ENCODE measurements at regions not wholly inside any gene's neighbourhood (a gene's known extent, or its start where the extent isn't known, plus 50 kb on each side); places are given as distances from the start of the nearest gene placed in this dataset.
A peak's percentile ranks its signal among the peaks of the same experiment; 100 is the strongest.
"Not testable (repeated sequence)": the region's sequence is repeated elsewhere in the genome, so short reads cannot be mapped to it uniquely, and the experiment has no call there.

- Mint-ChIP-seq H3K27ac (ENCODE audit: unreplicated experiment) (peak overlapping the region; percentile 42), H3K9me3 (ENCODE audit: unreplicated experiment) (peaks cover 5% of the 10 kb centered on the region), H3K4me3 (ENCODE audit: unreplicated experiment) (no peak overlapping the region), H3K27me3 (ENCODE audit: low read depth, unreplicated experiment) (no peaks in the 10 kb centered on the region), H3K4me1 (ENCODE audit: low read depth, unreplicated experiment) (peaks cover 28% of the 10 kb centered on the region), H3K36me3 (ENCODE audit: low read depth, unreplicated experiment) (peaks cover 4% of the 10 kb centered on the region)
- Histone ChIP-seq H3K4me2 (ENCODE audit: low read length) (no peak overlapping the region), H3K27ac (ENCODE audit: low read depth, low read length) (no peak overlapping the region), H3K27me3 (ENCODE audit: insufficient read depth, low read length) (no peaks in the 10 kb centered on the region), H3K9me3 (ENCODE audit: insufficient read depth, low read depth, low read length) (no peaks in the 10 kb centered on the region), H4K20me1 (ENCODE audit: insufficient read depth, low read length) (no peaks in the 10 kb centered on the region), H3K4me1 (ENCODE audit: insufficient read depth, low read length) (peaks cover 23% of the 10 kb centered on the region), H3K36me3 (ENCODE audit: insufficient read depth, low read length) (no peaks in the 10 kb centered on the region), H3K79me2 (ENCODE audit: insufficient read depth, low read length) (no peaks in the 10 kb centered on the region), H3K4me3 (ENCODE audit: insufficient read depth, low read depth, low read length) (no peak overlapping the region), H3K9ac (ENCODE audit: low read length) (no peak overlapping the region), H2AFZ (ENCODE audit: low read depth, low read length) (no peak overlapping the region)
- FAIRE-seq (peak; percentile 17), DNase-seq (ENCODE audit: low read depth) (peak; percentile 21)
- TF ChIP-seq EZH2 (IDR thresholded peaks at IDR 0.05; ENCODE audit: insufficient read depth, low read length) (no peak), CTCF (IDR thresholded peaks at IDR 0.05; ENCODE audit: insufficient read depth, low read depth, low read length) (no peak)
These were observed 74.2 kb downstream of the SNTN start for GRCh38 chr3:63726656-63727055.

- no peak for FAIRE-seq
- H3K79me2 ChIP-seq (ENCODE audit: insufficient read depth, low read length) = no peaks in the 10 kb centered on the region
- Mint-ChIP-seq H3K9me3 (ENCODE audit: unreplicated experiment) (no peaks in the 10 kb centered on the region), H3K27ac (ENCODE audit: unreplicated experiment) (no peak overlapping the region), H3K4me3 (ENCODE audit: unreplicated experiment) (no peak overlapping the region), H3K4me1 (ENCODE audit: low read depth, unreplicated experiment) (peaks cover 28% of the 10 kb centered on the region), H3K27me3 (ENCODE audit: low read depth, unreplicated experiment) (no peaks in the 10 kb centered on the region), H3K36me3 (ENCODE audit: low read depth, unreplicated experiment) (peaks cover 3% of the 10 kb centered on the region)
- no peak overlapping the region for H3K9ac ChIP-seq (ENCODE audit: low read length)
- TF ChIP-seq CTCF (IDR thresholded peaks at IDR 0.05; ENCODE audit: insufficient read depth, low read depth, low read length) (no peak), EZH2 (IDR thresholded peaks at IDR 0.05; ENCODE audit: insufficient read depth, low read length) (no peak)
- H3K4me1 ChIP-seq (ENCODE audit: insufficient read depth, low read length) = peaks cover 23% of the 10 kb centered on the region
- H3K9me3 ChIP-seq (ENCODE audit: insufficient read depth, low read depth, low read length) = no peaks in the 10 kb centered on the region
- H3K27ac ChIP-seq (ENCODE audit: low read depth, low read length) = no peak overlapping the region
- no peaks in the 10 kb centered on the region for H4K20me1 ChIP-seq (ENCODE audit: insufficient read depth, low read length)
- no peak overlapping the region for H3K4me3 ChIP-seq (ENCODE audit: insufficient read depth, low read depth, low read length)
- no peaks in the 10 kb centered on the region for H3K36me3 ChIP-seq (ENCODE audit: insufficient read depth, low read length)
- no peak overlapping the region for H2AFZ ChIP-seq (ENCODE audit: low read depth, low read length)
- H3K27me3 ChIP-seq (ENCODE audit: insufficient read depth, low read length) = no peaks in the 10 kb centered on the region
- DNase-seq (ENCODE audit: low read depth) = peak; percentile 24
- H3K4me2 ChIP-seq (ENCODE audit: low read length) = no peak overlapping the region
These were observed 74.8 kb downstream of the SNTN start for GRCh38 chr3:63727233-63727632.

- no peaks in the 10 kb centered on the region for H3K27me3 Mint-ChIP-seq (ENCODE audit: low read depth, unreplicated experiment)
- Histone ChIP-seq H3K4me1 (ENCODE audit: insufficient read depth, low read length) (peaks cover under 1% of the 10 kb centered on the region), H2AFZ (ENCODE audit: low read depth, low read length) (no peak overlapping the region), H3K4me3 (ENCODE audit: insufficient read depth, low read depth, low read length) (no peak overlapping the region), H3K79me2 (ENCODE audit: insufficient read depth, low read length) (no peaks in the 10 kb centered on the region), H3K4me2 (ENCODE audit: low read length) (no peak overlapping the region), H3K9ac (ENCODE audit: low read length) (no peak overlapping the region), H3K9me3 (ENCODE audit: insufficient read depth, low read depth, low read length) (no peaks in the 10 kb centered on the region), H3K36me3 (ENCODE audit: insufficient read depth, low read length) (no peaks in the 10 kb centered on the region), H3K27me3 (ENCODE audit: insufficient read depth, low read length) (no peaks in the 10 kb centered on the region), H3K27ac (ENCODE audit: low read depth, low read length) (no peak overlapping the region), H4K20me1 (ENCODE audit: insufficient read depth, low read length) (no peaks in the 10 kb centered on the region)
- DNase-seq (ENCODE audit: low read depth) = no peak
- H3K4me3 Mint-ChIP-seq (ENCODE audit: unreplicated experiment) = no peak overlapping the region
- peaks cover 1% of the 10 kb centered on the region for H3K4me1 Mint-ChIP-seq (ENCODE audit: low read depth, unreplicated experiment)
- no peaks in the 10 kb centered on the region for H3K9me3 Mint-ChIP-seq (ENCODE audit: unreplicated experiment)
- FAIRE-seq = no peak
- TF ChIP-seq EZH2 (IDR thresholded peaks at IDR 0.05; ENCODE audit: insufficient read depth, low read length) = no peak
- no peak for TF ChIP-seq CTCF (IDR thresholded peaks at IDR 0.05; ENCODE audit: insufficient read depth, low read depth, low read length)
- no peak overlapping the region for H3K27ac Mint-ChIP-seq (ENCODE audit: unreplicated experiment)
- H3K36me3 Mint-ChIP-seq (ENCODE audit: low read depth, unreplicated experiment) = peaks cover 3% of the 10 kb centered on the region
These were observed 79.4 kb downstream of the SNTN start for GRCh38 chr3:63731866-63732265.

GRCh38 chr3:63733278-63733677 lies 80.8 kb downstream of the SNTN start:
- H3K79me2 ChIP-seq (ENCODE audit: insufficient read depth, low read length); H3K36me3 Mint-ChIP-seq (ENCODE audit: low read depth, unreplicated experiment); H3K27me3 Mint-ChIP-seq (ENCODE audit: low read depth, unreplicated experiment); H3K36me3 ChIP-seq (ENCODE audit: insufficient read depth, low read length); H3K4me2 ChIP-seq (ENCODE audit: low read length); H3K4me1 Mint-ChIP-seq (ENCODE audit: low read depth, unreplicated experiment); H3K9me3 ChIP-seq (ENCODE audit: insufficient read depth, low read depth, low read length); FAIRE-seq; H3K9ac ChIP-seq (ENCODE audit: low read length); H3K4me3 ChIP-seq (ENCODE audit: insufficient read depth, low read depth, low read length); H4K20me1 ChIP-seq (ENCODE audit: insufficient read depth, low read length); H3K9me3 Mint-ChIP-seq (ENCODE audit: unreplicated experiment); H3K27me3 ChIP-seq (ENCODE audit: insufficient read depth, low read length); DNase-seq (ENCODE audit: low read depth); H3K4me1 ChIP-seq (ENCODE audit: insufficient read depth, low read length); H3K4me3 Mint-ChIP-seq (ENCODE audit: unreplicated experiment); H3K27ac ChIP-seq (ENCODE audit: low read depth, low read length); H2AFZ ChIP-seq (ENCODE audit: low read depth, low read length); H3K27ac Mint-ChIP-seq (ENCODE audit: unreplicated experiment): not testable (repeated sequence)
